Glomerular endothelial cell (primary cell): ENCODE measurements at regions not wholly inside any gene's neighbourhood (a gene's known extent, or its start where the extent isn't known, plus 50 kb on each side); places are given as distances from the start of the nearest gene placed in this dataset.
"Not testable (repeated sequence)": the region's sequence is repeated elsewhere in the genome, so short reads cannot be mapped to it uniquely, and the experiment has no call there.

ENCODE experiments used
- DNase-seq: peaks from one replicate; pipeline ENCODE4 v3.0.0-alpha.2; 2011; ENCODE audit warnings: low read depth, low spot score; ENCODE audit errors: extremely low read depth

DNA sequence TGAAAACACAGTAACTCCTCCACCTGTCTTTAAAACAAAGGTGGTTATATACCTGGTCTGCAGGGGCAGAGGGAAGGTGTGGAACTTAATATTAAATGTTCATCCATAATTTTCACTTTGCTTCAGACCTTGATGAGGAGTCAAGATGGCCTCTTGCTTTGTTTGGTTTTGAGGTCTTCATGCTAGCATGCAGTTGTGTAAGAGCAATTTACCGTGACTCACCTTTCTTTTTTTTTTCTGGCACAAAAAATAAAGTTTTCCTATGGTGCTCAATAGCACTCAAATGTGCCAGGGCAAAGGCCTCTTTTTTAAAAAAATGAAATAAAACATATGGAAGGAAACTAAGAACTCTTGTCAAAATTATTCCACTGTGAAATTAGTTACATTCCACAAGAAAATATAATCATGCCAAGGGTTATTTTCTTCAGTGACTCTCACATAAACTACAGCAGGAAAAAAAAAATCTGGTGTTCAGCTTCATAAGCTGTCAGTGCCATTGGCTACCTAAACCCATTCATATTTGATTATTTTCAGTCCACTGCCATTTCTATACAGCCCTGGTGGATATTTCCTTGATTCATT, 128.2 kb downstream of the SLC7A11 start:
- DNase-seq = no peak

DNA sequence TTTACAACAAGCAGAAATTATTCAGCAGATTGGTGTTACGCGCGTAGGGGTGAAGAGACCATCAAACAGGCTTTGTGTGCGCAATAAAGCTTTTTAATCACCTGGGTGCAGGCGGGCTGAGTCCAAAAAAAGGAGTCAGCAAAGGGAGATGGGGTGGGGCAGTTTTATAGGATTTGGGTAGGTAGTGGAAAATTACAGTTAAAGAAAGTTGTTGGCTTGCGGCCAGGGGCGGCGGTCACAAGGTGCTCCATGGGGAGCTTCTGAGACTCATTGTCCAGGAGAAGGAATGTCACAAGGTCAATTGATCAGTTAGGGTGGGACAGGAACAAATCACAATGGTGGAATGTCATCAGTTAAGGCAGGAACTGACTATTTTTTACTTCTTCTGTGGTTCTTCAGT, 129.3 kb downstream of the SLC7A11 start:
- DNase-seq = not testable (repeated sequence)

DNA sequence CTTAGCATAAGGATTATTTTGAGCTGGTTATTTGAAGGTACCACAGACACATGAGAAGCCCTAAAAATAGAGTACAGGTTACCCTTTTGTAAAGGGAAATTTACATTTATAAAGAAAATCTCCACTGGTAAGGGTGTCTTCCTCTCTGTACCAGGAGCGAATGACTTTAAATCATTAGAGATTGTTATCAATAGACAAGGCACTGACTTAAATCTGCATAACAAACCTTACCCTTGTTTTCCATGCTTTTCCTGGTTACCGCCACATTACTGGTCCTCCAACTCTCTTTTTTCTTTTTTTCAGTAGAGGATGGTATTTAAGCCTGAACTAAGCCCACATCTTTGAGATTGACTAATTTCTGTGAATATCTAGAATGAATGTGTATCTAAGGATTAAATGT, 129.8 kb downstream of the SLC7A11 start:
- DNase-seq = no peak

DNA sequence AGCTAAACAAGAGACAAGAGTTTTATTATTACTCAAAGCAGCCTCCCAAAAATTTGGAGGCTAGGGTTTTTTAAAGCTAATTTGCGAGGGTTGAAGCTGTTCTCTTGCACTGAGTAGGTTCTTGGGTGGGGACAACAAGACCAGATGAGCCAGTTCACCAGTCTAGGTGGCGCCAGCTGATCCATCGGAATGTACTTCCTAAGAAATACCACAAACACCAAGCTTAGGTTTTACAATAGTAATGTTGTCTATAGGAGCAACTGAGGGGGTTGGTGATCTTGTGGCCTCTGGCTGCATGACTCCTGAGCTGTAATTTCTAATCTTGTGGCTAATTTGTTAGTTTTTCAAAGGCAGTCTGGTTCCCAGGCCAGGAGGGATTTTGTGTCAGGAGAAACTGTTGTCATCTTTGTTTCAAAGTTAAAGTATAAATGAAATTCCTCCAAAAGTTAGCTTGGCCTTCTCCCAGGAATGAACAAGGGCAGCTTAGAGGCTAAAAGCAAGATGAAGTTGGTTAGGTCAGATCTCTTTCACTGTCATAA, 130.6 kb downstream of the SLC7A11 start:
- no peak for DNase-seq

DNA sequence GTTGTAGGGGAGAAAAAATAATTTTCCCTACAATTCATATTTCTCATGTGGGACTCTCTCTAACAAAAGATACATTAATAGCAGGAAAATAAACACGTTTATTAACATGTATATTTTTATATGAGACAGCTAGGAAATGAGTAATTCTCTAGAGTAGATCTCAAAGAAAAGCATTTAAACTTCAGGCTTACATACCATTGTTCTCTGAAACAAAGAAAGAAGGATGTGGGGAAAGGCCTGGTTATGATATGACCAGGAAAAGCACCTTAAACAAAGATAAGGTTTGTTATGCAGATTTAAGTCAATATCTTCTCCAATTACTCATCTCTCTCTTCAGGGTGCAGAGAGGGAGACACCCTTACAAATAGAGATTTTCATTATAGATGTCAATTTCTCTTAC, 131.3 kb downstream of the SLC7A11 start:
- DNase-seq = peak; percentile 63

DNA sequence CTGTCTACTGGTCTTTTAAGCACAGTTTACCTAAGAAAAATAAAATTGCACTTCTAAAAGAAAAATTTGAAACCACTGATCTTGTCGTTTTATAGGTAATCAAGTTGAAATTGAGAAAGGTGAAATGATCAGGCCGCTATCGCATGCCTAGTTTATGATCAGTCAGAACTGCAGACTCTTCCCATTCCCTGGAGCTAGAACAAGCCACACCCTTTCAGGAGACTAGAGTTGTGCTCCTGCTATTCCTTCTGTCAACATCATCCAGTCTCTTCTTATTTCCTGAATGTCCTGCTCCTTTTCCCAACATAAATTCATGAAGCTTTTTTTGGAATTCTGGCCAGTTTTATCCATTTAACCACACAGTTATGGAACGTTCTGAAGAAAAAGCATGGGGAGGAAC, 135.1 kb downstream of the SLC7A11 start:
- no peak for DNase-seq

DNA sequence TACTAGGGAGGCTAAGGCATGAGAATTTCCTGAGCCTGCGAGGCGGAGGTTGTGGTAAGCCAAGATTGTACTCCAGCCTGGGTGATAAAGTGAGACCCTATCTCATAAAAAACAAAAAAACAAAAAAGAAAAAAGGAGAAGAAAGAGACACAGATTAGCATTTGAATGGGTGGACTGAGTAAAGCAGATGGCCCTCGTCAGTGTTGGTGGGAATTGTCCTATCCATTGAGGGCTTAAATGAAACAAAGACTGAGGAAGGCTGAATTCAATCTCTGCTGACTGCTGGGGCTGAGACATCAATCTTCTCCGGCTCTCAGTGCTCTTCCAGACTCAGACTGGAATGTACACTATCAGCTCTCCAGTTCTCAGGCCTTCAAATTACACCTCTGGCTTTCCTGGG, 136.8 kb downstream of the SLC7A11 start:
- DNase-seq = no peak

DNA sequence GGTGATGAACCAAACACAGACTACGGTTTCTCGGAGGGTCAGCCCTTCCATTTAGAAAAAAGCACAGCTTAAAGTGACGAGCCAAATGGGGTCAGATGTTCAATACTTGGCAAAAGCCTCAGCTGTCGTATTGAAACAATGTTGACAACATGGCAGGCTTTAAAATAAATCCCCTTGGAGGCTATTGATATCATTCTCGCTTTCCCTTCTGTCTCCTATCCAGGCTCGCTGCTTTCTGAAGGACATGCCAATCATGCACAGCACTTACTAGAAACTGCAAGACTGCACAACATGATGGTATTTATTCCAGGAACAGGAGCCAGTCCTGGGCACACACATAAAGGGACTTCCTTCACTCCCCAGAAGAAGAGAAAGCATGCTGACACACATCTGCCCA, 137.9 kb downstream of the SLC7A11 start:
- DNase-seq = no peak

DNA sequence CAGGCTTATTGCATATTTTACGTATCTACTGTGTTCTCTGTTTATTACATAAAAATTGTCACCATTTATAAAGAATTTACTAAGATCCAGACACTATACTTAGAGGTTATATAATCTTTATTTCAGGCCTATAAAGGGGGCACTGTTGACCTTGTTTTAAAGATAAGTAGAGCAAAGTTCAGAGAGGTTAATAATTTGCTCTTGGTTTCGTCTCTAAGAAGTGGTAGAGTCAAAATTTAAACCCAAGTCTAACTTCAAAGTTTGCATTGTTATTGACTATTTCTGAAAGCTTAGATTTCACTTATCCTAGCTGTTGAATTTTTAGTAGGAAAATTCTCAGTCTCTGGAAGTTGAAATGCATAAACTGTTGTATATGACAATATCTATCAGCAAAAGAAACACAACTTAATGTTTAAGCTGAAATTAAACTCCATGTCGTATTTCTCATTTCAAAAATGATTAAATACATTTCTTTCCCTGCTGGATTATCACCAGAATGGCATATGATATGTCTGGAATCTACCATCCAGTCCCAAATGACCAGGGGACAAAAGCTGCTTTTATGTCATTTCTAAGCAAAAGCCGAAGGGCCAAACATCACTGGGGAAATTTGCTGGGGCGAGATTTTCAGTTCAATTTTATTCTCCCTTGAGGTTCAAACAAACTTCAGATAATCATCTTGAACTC, 138.4 kb downstream of the SLC7A11 start:
- DNase-seq = no peak

DNA sequence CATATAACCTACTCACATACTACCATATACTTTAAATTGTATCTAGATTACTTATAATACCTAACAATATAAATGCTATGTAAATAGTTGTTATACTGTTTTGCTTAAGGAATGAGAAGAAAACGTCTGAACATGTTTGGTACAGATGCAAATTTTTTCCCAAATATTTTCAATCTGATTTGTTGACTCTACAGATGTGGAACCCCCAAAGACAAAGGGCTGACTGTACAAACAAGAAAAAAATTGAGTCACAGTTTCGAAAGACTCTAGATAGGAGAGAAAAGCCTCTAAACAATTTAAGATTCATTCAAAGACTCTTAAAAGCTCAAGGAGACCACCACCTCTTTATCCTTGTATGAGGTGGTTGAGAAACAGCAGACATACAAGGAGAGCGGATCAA, 142.8 kb downstream of the SLC7A11 start:
- no peak for DNase-seq

DNA sequence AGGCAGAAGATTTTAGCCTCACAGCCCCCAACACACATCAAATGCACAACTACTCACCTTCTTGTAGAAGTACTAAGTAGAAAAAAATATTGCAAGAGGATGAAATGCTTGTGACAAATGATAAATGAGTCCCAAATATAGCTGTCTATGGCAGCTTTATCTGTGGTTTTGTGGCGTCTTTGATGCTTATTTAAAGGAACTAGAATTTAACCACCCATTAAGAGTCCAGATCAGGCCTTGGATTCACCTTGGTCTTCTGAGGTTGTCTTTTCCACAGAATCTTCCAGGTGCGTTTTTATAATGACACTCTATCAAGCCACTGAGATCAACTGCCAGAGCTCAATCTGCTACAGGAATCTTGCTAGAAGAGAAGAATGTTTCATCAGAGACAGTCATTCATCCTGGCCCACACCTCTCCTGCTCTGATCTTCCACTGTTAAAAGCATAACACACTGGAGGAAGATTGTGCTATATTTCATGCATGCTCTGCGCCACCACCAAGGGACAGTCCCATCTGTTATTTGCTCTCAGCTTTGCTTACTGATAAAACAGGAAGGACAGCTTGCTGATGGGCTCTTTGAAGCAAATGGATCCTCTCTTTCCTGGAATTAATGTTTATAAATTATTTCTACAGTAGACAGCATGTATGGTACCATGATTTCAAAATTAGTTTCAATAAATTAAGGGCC, 144.1 kb downstream of the SLC7A11 start:
- no peak for DNase-seq

DNA sequence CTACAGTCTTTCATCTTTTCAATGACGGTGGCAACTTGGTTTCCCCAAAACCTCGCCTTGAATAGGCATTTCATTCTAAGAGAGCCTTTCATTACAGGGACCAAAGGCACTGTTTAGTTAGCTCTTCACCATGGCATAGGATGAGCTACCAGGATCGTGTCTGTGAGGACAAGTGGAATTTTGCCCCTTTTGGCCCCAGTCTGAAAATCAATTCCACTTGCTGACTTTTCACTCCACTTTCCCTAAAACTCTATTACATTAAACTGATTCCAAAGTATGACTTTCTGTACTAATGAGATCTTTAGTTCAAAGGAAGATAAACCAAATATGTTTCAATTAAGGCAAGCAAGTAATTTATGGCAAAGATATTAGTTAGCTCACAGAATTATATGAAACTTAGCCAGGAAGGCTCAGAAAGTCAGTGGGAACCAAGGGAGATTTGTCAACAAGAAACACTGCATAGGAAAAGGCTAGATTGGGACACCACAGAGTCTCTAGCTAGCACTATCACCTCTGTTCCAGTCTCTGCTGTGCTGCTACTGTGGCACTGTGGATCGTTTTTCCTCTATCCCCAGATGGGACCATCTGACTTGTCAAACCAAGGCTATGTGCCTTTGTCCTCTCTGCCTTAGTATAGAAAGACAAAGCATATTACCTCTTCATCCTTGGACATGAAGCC, 145.6 kb downstream of the SLC7A11 start:
- no peak for DNase-seq

DNA sequence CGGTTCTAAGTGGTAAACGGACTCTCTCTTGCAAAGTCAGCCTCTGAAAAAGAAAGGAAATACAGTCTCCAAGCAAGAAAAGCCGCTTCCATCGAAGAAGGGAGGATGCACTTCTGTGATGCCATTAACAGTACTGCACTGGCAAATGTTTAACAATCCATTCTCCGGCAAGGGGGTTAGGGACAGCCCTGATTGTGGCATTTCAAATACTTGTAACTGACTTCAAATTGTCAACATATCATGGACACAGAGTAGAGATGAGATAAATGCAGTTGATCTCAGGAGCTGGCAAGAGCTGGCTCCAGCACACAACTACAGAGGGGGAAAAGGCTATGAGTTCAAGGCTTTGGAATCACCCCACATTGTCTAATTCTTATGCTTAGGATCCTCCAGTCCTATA, 146.8 kb downstream of the SLC7A11 start:
- no peak for DNase-seq

DNA sequence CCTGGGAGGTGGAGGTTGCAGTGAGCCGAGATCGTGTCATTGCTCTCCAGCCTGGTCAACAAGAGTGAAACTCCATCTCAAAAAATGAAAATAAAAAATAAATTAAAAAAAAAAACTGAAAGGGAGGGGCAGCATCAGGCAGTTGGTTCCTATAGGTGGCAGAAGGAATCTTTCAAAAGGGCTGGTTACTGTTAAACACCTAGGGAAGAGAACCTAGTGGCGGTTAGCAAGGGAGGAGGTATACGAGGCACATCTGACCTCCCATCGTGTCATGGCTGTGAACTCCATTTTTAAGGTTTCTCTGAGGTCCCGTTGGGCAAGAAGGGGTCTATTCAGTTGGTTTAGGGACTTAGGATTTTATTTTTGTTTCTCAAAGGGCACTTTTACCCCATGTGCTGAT, 150.1 kb downstream of the SLC7A11 start:
- DNase-seq = no peak

DNA sequence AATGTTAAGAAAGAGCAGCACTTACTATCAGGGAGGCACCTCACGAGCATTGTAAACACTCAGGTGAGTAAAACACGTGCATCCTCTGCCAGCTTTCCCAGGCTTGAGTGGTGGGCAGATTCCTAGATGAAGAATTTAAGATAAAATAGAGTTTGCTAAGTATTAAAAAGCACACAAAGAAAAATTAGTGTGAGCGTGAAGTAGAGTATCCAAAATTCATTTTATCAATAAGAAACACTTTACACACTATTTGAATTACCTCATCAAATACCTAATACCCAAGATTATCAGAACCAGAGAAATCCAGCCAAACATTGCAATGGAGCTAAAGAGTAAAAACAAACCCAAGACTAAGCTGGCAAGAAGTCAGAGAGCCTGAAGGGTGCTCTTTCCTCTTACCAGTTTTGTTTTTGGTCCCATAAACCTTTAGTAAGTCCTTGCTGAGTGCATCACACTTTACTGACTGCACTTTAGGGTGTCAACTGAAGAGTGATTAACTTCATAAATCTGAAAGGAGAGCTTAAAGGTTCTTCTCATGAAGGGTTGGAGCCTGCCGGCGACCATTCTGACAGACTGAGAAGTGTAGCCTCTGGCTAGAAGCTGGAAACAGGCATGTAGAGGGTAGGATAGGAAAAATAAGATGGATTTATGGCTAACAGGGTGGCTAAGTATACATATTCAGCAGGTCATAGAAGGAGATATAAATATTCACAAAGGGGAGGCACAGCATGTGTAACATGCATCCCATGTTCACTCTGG, 151.1 kb downstream of the SLC7A11 start:
- no peak for DNase-seq

DNA sequence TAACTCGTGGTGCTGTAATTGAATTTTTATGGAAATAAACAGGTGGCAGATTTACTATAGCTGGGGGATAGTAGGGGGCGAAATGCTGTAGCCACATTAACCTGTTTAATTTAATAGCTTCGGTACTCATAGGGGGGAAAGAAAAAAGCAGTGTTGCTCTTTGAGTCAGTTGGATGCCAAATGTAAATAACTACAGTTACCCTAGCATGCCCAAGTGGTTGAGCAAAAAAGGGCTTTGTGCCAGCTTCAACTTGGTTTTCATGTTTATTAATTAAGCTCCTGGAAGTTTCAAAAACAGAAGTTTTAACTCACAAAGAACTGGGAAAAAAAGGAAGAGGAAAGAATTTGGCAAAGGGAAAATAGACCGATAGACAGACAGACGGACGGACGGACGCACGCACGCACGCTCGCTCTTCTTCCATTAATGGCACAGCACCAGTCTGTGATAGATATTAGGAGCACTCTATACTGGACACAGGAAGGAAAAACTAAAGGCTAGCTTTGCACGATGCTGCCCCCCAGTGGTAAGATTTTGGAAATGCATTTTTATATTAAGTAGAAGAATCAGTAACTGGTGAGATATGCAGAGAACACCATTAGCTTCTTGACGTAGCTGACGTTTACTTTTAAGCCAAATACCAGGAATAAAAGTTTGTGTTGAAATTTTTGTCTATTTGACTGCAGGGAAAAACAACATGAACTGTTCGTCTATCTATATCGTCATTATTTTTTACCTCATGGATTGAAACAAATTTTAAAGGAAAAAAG, 151.8 kb downstream of the SLC7A11 start:
- peak; percentile 83 for DNase-seq

DNA sequence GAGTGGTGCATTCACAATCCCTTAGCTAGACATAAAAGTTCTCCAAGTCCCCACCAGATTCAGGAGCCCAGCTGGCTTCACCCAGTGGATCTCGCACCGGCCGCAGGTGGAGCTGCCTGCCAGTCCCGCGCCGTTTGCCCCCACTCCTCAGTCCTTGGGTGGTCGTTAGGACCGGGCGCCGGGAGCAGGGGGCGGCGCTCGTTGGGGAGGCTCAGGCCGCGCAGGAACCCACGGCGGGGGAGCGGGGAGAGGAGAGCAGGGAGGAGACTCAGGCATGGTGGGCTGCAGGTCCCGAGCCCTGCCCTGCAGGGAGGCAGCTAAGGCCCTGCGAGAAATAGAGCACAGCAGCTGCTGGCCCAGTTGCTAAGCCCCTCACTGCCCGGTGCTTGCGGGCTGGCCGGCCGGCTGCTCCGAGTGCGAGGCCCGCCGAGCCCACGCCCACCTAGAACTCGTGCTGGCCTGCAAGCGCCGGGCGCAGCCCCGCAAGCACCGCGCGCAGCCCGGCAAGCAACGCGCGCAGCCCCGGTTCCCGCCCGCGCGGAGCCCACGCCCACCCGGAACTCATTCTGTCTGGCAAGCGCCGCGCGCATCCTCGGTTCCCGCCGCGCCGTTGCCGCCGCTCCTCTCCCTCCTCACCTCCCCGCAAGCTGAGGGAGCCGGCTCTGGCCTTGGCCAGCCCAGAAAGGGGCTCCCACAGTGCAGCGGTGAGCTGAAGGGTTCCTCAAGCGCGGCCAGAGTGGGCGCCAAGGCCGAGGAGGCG, 153.5 kb downstream of the SLC7A11 start:
- no peak for DNase-seq

DNA sequence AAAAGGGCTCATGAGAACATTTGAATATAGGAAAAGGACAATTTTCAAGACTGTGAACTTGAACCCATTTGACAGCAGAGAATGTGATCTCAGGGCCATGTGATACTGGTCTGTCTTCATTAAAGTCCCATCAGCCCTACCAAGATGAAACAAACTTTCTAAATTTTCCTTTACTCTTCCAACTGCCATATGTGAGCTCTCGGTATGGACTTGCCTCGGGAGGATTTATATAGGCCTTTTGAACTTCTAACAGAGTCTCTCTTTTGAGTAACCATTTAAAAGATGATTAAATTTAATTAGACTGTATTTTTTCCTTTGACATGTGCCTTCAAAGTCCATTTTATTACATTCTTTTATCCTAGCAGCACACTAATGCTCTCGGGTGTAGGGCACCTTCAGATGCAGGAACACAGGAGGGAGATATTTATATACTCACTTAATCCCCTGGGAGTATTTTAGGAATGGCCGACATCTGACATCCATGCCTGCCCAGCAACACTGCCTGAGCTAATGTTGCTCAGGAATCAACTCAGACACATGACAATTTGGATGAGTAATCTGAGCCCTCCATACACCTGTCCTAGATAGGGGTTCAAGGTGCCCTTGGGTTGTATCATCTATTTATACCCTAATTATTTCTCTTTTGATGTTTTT, 155.0 kb downstream of the SLC7A11 start:
- no peak for DNase-seq

DNA sequence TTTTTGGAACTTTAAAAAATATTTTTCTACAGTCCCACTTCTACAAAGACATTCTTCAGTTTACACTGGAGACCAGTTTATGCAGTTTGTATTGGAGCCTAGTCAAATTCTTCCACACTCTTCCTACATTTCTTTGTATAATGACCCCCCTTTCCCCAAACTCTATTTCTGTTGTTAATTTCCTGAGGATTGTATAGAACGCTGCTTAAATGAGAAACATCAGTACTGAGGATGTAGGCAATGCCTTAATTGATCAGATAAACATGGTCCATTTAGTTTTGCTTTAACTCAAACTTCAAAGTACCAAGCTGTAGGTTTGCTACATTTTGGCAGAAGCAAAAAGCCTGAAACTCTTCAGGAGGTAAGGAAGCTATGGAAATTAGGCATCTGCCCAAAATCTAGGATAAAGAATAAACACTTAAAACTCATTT, 155.5 kb downstream of the SLC7A11 start:
- no peak for DNase-seq
